Stimulated activated naive CD8-positive, alpha-beta T cell treated with anti-CD3 and anti-CD28 coated beads, Interleukin-15, Interleukin-2, amounts not matched to agents 100 ng/mL and 50 ng/mL, for 24 hours (primary cell): ENCODE measurements at regions not wholly inside any gene's neighbourhood (a gene's known extent, or its start where the extent isn't known, plus 50 kb on each side); places are given as distances from the start of the nearest gene placed in this dataset.
"Not testable (repeated sequence)": the region's sequence is repeated elsewhere in the genome, so short reads cannot be mapped to it uniquely, and the experiment has no call there.

Source experiments
- H3K27ac Mint-ChIP-seq: one replicate; pipeline ENCODE4 v1.8.0; 2021; ENCODE audit warnings: mild to moderate bottlenecking, mixed read lengths
- H3K27me3 Mint-ChIP-seq: one replicate; pipeline ENCODE4 v1.8.0; 2021; ENCODE audit warnings: mixed read lengths
- H3K36me3 Mint-ChIP-seq: one replicate; pipeline ENCODE4 v1.8.0; 2021; ENCODE audit warnings: low read depth, mixed read lengths
- H3K4me1 Mint-ChIP-seq: one replicate; pipeline ENCODE4 v1.8.0; 2021; ENCODE audit warnings: low read depth, mixed read lengths
- H3K4me3 Mint-ChIP-seq: one replicate; pipeline ENCODE4 v1.8.0; 2021; ENCODE audit warnings: mild to moderate bottlenecking, mixed read lengths
- H3K9me3 Mint-ChIP-seq: one replicate; pipeline ENCODE4 v1.8.0; 2021; ENCODE audit warnings: mixed read lengths

DNA sequence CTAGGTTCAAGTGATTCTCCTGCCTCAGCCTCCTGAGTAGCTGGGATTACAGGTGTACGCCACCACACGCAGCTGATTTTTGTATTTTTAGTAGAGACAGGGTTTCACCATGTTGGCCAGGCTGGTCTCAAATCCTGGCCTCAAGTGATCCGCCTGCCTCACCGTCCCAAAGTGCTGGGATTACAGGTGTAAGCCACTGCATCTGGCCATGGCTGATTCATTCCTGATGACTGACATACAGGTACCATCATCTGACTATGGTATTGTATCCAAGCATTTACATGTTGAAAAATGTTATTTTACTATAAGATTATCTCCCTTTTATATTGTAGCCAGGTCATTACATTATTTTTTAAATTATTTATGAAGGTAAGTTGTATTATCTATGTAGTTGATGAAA lies 180.5 kb downstream of the NRP2 start:
- not testable (repeated sequence) for H3K4me1 Mint-ChIP-seq, H3K27ac Mint-ChIP-seq, H3K9me3 Mint-ChIP-seq, H3K4me3 Mint-ChIP-seq, H3K36me3 Mint-ChIP-seq
- peaks cover 22% of the 10 kb centered on the region for H3K27me3 Mint-ChIP-seq

DNA sequence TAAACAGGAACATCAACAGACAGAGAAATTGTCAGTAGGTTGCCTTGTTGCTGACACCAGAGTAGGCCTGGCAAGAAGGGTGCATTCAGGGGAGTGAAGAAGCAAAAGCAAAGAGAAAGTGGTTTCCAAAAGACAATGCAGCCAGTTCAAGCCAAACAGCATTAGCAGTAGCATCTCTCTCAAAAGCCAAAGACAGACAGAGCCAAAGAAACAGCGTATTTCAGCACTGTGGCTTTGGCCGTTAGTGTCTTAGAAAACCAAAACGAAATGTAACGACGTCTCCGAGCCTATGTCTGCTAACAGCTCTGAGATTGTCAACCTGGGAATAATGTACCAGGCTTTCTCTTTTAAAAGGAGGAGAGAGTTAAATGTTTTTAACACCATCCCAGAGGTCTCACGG lies 178.6 kb downstream of the NRP2 start:
- no peaks in the 10 kb centered on the region for H3K36me3 Mint-ChIP-seq

DNA sequence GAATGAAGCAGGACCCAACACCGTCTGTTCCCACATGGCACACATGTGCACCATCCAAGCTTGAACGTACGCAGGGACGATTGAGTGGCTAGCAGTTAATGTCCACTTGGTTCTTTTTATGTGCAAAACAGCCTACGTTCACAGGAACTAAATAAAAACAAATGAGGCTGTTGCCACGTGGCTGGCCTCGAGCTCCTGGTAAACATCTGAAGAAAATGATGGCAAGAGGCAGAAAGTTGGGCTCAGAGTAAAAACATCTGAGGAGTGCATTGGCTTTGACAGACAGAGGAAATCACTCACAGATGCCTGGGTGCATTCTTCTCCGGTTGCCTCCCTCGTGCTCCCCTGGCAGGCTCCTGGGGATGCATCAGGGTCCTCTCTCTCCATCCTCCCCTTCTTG lies 177.9 kb downstream of the NRP2 start:
- Mint-ChIP-seq H3K4me3 (no peak overlapping the region), H3K9me3 (no peaks in the 10 kb centered on the region), H3K36me3 (no peaks in the 10 kb centered on the region), H3K27ac (no peak overlapping the region), H3K27me3 (peaks cover 26% of the 10 kb centered on the region), H3K4me1 (no peaks in the 10 kb centered on the region)

More for the DNA sequence above, 178.6 kb downstream of the NRP2 start:
- Mint-ChIP-seq H3K27ac (no peak overlapping the region), H3K9me3 (no peaks in the 10 kb centered on the region), H3K4me3 (no peak overlapping the region), H3K4me1 (no peaks in the 10 kb centered on the region), H3K27me3 (peaks cover 22% of the 10 kb centered on the region)

DNA sequence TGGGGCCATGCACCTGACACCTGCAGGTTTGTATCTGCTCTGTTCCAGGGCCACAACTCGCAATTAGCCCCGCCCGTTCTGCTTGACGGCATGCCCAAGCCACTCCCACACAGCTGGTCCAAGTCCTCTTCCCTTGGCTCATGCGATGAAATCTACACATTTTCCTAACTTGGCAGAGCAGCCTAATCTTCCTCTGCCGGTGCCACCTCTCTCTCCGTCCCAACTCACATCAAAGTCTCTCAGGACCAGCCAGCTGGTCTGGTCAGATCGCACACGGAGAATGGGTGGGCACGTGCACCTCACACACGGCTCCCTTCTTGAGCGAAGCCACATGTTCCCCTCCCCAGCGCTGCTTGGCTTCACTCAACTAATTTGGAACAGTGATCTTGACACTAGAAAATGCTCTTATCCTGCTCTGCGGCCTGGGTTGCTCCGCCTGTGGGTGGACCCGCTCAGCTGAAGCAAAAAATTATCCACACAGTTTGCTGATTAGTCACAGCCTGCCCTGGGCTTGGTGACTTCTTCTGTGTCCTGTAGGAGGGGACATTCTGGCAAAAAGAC lies 176.7 kb downstream of the NRP2 start:
- H3K4me1 Mint-ChIP-seq = no peaks in the 10 kb centered on the region
- no peak overlapping the region for H3K27ac Mint-ChIP-seq
- peaks cover 26% of the 10 kb centered on the region for H3K27me3 Mint-ChIP-seq
- no peaks in the 10 kb centered on the region for H3K9me3 Mint-ChIP-seq
- H3K4me3 Mint-ChIP-seq = no peak overlapping the region
- H3K36me3 Mint-ChIP-seq = no peaks in the 10 kb centered on the region

DNA sequence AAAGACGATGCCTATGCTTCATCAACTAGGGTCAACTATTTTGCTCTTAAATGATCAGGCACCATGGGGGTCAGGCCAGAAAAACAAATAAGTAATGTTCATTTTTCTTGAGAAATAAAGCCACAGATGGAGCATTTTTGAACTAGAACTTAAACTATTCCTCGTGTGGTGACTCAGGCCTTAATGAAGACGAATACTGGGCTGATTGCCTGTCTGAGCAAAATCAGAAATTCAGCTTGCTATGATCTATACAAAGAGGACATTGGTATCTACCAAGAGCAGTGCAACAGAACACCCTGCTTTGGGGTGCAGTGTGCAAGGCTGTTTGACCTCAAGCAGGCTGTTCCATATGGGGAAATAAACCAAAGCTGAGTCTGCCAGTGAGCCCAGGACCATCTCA lies 176.0 kb downstream of the NRP2 start:
- no peaks in the 10 kb centered on the region for H3K4me1 Mint-ChIP-seq
- no peak overlapping the region for H3K27ac Mint-ChIP-seq
- H3K9me3 Mint-ChIP-seq = no peaks in the 10 kb centered on the region
- no peaks in the 10 kb centered on the region for H3K36me3 Mint-ChIP-seq
- no peak overlapping the region for H3K4me3 Mint-ChIP-seq
- H3K27me3 Mint-ChIP-seq = peaks cover 24% of the 10 kb centered on the region

DNA sequence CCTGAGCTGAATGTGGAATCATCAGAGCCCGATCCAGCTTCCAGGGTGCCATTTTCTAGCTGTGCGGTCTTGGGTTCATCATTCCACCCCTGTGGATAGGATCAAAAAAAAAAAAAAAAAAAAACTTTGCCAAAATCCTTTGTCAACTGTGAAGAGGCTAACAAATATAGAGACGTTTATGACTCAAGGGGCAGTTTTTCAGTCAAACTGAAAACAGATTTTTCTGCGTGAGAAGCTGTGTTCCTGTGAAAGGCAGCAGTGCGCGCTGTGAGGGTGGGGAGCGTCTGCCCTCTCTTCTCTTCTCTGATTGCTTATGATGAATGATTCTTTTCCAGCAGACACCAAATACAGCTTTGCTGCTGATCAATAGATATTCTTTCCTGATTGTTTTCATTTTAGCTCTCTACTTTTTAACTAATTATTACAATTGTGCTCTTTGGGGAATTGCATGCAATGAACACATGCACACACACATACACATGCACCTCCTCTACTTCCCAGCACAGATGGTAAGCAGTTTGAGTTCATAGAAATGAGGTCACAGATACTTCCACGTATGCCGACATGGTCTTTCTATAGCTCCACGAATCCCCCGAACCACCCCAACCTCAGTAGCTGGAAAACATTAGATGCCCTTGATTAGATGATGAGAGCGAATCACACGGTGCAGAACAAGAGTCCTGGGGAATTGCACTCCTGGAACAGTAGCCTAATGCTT lies 175.4 kb downstream of the NRP2 start:
- Mint-ChIP-seq H3K36me3 (no peaks in the 10 kb centered on the region), H3K27ac (no peak overlapping the region), H3K9me3 (no peaks in the 10 kb centered on the region), H3K4me1 (no peaks in the 10 kb centered on the region), H3K27me3 (peaks cover 25% of the 10 kb centered on the region), H3K4me3 (no peak overlapping the region)

DNA sequence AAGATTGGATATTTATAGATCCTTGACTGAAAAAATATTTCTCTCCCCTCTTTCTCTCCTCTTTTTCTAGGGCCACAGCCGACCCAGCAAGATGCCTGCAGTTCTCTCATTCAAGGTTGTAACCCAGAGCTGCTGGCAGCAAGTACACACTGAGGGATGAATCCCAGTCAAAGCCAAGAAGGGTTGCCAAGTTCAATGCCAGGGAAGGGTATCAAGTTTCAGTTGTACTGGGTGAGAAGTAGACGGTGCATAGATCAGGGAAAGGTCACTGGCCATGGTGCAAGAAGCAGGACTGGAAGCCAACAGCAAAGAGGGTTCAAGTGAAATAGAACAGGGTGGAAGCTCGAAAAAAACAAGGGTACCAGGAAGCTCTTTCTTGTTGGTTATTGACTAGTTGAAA lies 170.2 kb downstream of the NRP2 start:
- peaks cover 12% of the 10 kb centered on the region for H3K27me3 Mint-ChIP-seq
- no peaks in the 10 kb centered on the region for H3K4me1 Mint-ChIP-seq
- H3K4me3 Mint-ChIP-seq = no peak overlapping the region
- no peak overlapping the region for H3K27ac Mint-ChIP-seq
- no peaks in the 10 kb centered on the region for H3K36me3 Mint-ChIP-seq
- H3K9me3 Mint-ChIP-seq = no peaks in the 10 kb centered on the region

DNA sequence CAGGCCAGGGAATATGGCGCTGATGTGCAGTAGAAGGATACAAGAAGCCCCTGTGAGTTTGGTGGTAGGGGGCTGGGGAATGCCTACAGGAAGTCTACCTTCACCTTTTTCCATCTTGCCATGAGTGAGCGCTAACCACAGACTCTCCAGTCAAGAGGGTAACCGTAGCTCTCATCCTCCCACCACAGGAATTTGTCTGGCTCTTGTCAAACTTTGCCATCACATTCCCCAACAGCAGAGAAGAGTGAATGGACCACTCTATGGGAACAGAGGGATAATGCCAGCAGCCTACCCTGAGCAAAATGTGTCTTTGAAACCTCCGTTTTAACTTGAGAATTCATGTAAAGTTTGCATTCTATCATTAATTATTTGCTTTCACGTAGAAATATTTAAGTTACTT lies 168.3 kb downstream of the NRP2 start:
- H3K9me3 Mint-ChIP-seq = no peaks in the 10 kb centered on the region
- no peak overlapping the region for H3K27ac Mint-ChIP-seq
- H3K36me3 Mint-ChIP-seq = no peaks in the 10 kb centered on the region
- no peak overlapping the region for H3K4me3 Mint-ChIP-seq
- peaks cover 18% of the 10 kb centered on the region for H3K27me3 Mint-ChIP-seq
- no peaks in the 10 kb centered on the region for H3K4me1 Mint-ChIP-seq

DNA sequence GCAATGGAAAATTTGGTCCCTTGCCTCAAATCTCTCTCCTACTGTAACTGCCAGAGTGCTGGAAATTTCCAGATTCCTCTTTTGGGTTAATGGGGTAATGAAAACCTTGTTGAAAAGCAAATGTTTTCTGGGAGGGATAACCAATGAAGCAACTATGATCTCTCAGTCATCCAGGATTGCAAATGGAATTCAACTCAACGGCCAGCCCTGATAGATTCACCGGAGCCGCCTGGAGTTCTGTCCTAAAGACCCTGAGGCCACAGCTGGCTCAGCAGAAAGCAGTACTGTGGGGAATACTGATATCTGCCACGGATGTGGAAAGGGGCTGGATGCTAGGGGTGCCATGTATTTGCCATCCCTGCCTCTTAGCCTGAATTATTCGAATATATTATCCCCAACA lies 167.8 kb downstream of the NRP2 start:
- Mint-ChIP-seq H3K9me3 (no peaks in the 10 kb centered on the region), H3K4me1 (no peaks in the 10 kb centered on the region), H3K36me3 (no peaks in the 10 kb centered on the region), H3K27ac (no peak overlapping the region), H3K27me3 (peaks cover 15% of the 10 kb centered on the region), H3K4me3 (no peak overlapping the region)

DNA sequence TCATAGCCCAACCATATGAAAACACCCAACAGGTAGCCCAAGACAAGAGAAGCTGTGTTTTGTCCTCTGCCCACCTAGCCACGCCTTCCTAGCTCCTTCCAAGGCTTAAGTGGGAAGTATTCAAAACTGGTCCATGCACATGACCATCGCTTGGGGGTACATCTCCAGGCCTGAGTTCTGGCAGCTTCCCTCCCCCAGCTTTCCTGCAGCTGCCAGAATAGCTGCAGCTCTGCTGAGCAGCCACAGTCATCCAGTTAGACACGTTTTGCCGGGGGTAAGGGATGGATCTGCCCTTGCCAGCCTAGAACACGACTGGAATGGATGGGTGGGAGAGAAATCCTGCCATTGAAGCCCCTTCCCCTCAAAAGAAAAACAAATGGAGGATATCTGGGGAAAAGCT lies 166.8 kb downstream of the NRP2 start:
- no peaks in the 10 kb centered on the region for H3K4me1 Mint-ChIP-seq
- H3K36me3 Mint-ChIP-seq = no peaks in the 10 kb centered on the region
- H3K9me3 Mint-ChIP-seq = no peaks in the 10 kb centered on the region
- H3K27me3 Mint-ChIP-seq = peaks cover 11% of the 10 kb centered on the region
- H3K27ac Mint-ChIP-seq = no peak overlapping the region
- H3K4me3 Mint-ChIP-seq = no peak overlapping the region

DNA sequence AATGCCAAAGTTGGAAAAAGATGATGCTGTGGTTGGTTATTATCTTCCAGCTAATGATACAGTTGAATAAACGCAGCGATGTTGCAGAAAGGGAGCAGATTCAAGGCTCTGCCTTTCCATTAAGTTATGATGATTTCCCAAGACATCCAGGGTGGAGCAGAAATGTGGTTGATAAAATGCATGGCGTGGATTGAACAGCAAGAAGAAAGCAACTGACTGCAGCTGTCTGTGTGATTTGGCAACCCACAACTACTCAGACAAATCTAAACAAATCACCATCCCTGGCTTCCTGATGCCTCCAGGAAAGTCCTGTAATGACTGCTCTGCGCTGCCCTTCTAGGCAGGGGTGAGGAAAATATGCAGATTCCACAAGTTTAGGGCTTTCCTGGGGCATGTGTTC lies 166.3 kb downstream of the NRP2 start:
- Mint-ChIP-seq H3K27me3 (peaks cover 11% of the 10 kb centered on the region), H3K27ac (no peak overlapping the region), H3K4me3 (no peak overlapping the region)

More for the DNA sequence above, 166.3 kb downstream of the NRP2 start:
- H3K4me1 Mint-ChIP-seq = no peaks in the 10 kb centered on the region
- no peaks in the 10 kb centered on the region for H3K9me3 Mint-ChIP-seq
- H3K36me3 Mint-ChIP-seq = no peaks in the 10 kb centered on the region
